IMR-90 (cell line): ENCODE measurements at regions not wholly inside any gene's neighbourhood (a gene's known extent, or its start where the extent isn't known, plus 50 kb on each side); places are given as distances from the start of the nearest gene placed in this dataset.

ENCODE experiments used
- CEBPB ChIP-seq: IDR thresholded peaks from 2 replicates; pipeline ENCODE4 v1.6.1; 2012; ENCODE audit warnings: low read depth, low read length, improper control_type of control experiment
- CTCF ChIP-seq: conservative IDR thresholded peaks from 2 replicates; pipeline ENCODE4 v1.5.1; 2012; ENCODE audit warnings: mild to moderate bottlenecking, low read depth, low read length, improper control_type of control experiment
- POLR2A ChIP-seq: IDR thresholded peaks from 2 replicates; pipeline ENCODE4 v1.6.1; 2012; ENCODE audit warnings: mild to moderate bottlenecking, low read depth, low read length
- RAD21 ChIP-seq: IDR thresholded peaks from 2 replicates; pipeline ENCODE4 v1.6.1; 2012; ENCODE audit warnings: low read length, improper control_type of control experiment
- USF2 ChIP-seq: fragments of 150-350 bp; IDR thresholded peaks from 2 replicates; pipeline ENCODE4 v1.6.1; 2017; ENCODE audit warnings: mild to moderate bottlenecking, antibody characterized with exemption, low read length, low read depth

GRCh38 chr14:104395941-104396681 lies 183.5 kb upstream of the C14orf180 start:
- TF ChIP-seq CTCF, result no peak
- no peak for TF ChIP-seq CEBPB
- no peak for TF ChIP-seq POLR2A
- TF ChIP-seq USF2, result no peak
- TF ChIP-seq RAD21, result no peak
